ENCODE measurements at regions not wholly inside any gene's neighbourhood (a gene's known extent, or its start where the extent isn't known, plus 50 kb on each side); places are given as distances from the start of the nearest gene placed in this dataset.

- H3K9me3 ChIP-seq (ENCODE audit: control insufficient read depth, low read depth, low read length), result no peaks in the 10 kb centered on the region
- FAIRE-seq, result no peak
- no peak overlapping the region for H3K27ac ChIP-seq (ENCODE audit: control insufficient read depth, insufficient read depth, low read length)
- no peaks in the 10 kb centered on the region for H3K4me1 ChIP-seq (ENCODE audit: control insufficient read depth, extremely low read depth, insufficient read depth, low read length)
- H3K36me3 ChIP-seq (ENCODE audit: control insufficient read depth in 2 of 2, extremely low read depth in 1 of 2, insufficient read depth in 2 of 2, low read length in 2 of 2), result no peaks in the 10 kb centered on the region
- TF ChIP-seq CTCF (optimal IDR thresholded peaks at IDR 0.05 in 1 of 3, IDR thresholded peaks at IDR 0.05 in 1 of 3, conservative IDR thresholded peaks at IDR 0.05 in 1 of 3; ENCODE audit: extremely low read depth in 1 of 3, insufficient read depth in 2 of 3, low read length in 3 of 3), result no peak
- H3K4me3 ChIP-seq (ENCODE audit: control insufficient read depth in 2 of 3, extremely low read depth in 1 of 3, insufficient read depth in 2 of 3, low read depth in 1 of 3, low read length in 3 of 3), result no peak overlapping the region
- no peak overlapping the region for H2AFZ ChIP-seq (ENCODE audit: control insufficient read depth, low read length)
- no peaks in the 10 kb centered on the region for H4K20me1 ChIP-seq (ENCODE audit: control insufficient read depth, extremely low read depth, insufficient read depth, low read length)
- DNase-seq (ENCODE audit: low read depth, low spot score), result no peak
- dilution Hi-C loops (cut with MboI; ENCODE audit: extremely low pct_ligation_motif_present, low sequenced_read_pairs), result no loop called here
- no peak overlapping the region for H3K9ac ChIP-seq (ENCODE audit: control insufficient read depth, extremely low read depth, insufficient read depth, low read length)
- H3K79me2 ChIP-seq (ENCODE audit: control insufficient read depth, insufficient read depth, low read length), result no peaks in the 10 kb centered on the region
- no peak overlapping the region for H3K4me2 ChIP-seq (ENCODE audit: control insufficient read depth, extremely low read depth, insufficient read depth, low read depth, low read length)
- H3K27me3 ChIP-seq (ENCODE audit: control insufficient read depth, extremely low read depth, insufficient read depth, low read length), result no peaks in the 10 kb centered on the region
- no peaks in the 10 kb centered on the region for H3K9me1 ChIP-seq (ENCODE audit: control insufficient read depth, extremely low read depth, insufficient read depth, low read length)
Measured at GRCh38 chr9:73093016-73093739, 58.5 kb upstream of the ANXA1 start.

- no peak for FAIRE-seq
- Histone ChIP-seq H3K79me2 (ENCODE audit: control insufficient read depth, insufficient read depth, low read length) (no peaks in the 10 kb centered on the region), H3K4me3 (ENCODE audit: control insufficient read depth in 2 of 3, extremely low read depth in 1 of 3, insufficient read depth in 2 of 3, low read depth in 1 of 3, low read length in 3 of 3) (no peak overlapping the region), H3K36me3 (ENCODE audit: control insufficient read depth in 2 of 2, extremely low read depth in 1 of 2, insufficient read depth in 2 of 2, low read length in 2 of 2) (no peaks in the 10 kb centered on the region), H3K27me3 (ENCODE audit: control insufficient read depth, extremely low read depth, insufficient read depth, low read length) (no peaks in the 10 kb centered on the region), H3K9me3 (ENCODE audit: control insufficient read depth, low read depth, low read length) (no peaks in the 10 kb centered on the region), H3K27ac (ENCODE audit: control insufficient read depth, insufficient read depth, low read length) (no peak overlapping the region), H3K4me1 (ENCODE audit: control insufficient read depth, extremely low read depth, insufficient read depth, low read length) (no peaks in the 10 kb centered on the region), H3K4me2 (ENCODE audit: control insufficient read depth, extremely low read depth, insufficient read depth, low read depth, low read length) (no peak overlapping the region), H3K9me1 (ENCODE audit: control insufficient read depth, extremely low read depth, insufficient read depth, low read length) (no peaks in the 10 kb centered on the region), H4K20me1 (ENCODE audit: control insufficient read depth, extremely low read depth, insufficient read depth, low read length) (no peaks in the 10 kb centered on the region), H2AFZ (ENCODE audit: control insufficient read depth, low read length) (no peak overlapping the region), H3K9ac (ENCODE audit: control insufficient read depth, extremely low read depth, insufficient read depth, low read length) (no peak overlapping the region)
- TF ChIP-seq CTCF (optimal IDR thresholded peaks at IDR 0.05 in 1 of 3, IDR thresholded peaks at IDR 0.05 in 1 of 3, conservative IDR thresholded peaks at IDR 0.05 in 1 of 3; ENCODE audit: extremely low read depth in 1 of 3, insufficient read depth in 2 of 3, low read length in 3 of 3) (no peak), EZH2 (IDR thresholded peaks at IDR 0.05; ENCODE audit: low read length) (no peak)
- dilution Hi-C loops (cut with MboI; ENCODE audit: extremely low pct_ligation_motif_present, low sequenced_read_pairs), result no loop called here
- DNase-seq (ENCODE audit: low read depth, low spot score), result no peak
Measured at GRCh38 chr9:73091909-73092308, 59.8 kb upstream of the ANXA1 start.
